ENCODE measurements at regions not wholly inside any gene's neighbourhood (a gene's known extent, or its start where the extent isn't known, plus 50 kb on each side); places are given as distances from the start of the nearest gene placed in this dataset.

DNA sequence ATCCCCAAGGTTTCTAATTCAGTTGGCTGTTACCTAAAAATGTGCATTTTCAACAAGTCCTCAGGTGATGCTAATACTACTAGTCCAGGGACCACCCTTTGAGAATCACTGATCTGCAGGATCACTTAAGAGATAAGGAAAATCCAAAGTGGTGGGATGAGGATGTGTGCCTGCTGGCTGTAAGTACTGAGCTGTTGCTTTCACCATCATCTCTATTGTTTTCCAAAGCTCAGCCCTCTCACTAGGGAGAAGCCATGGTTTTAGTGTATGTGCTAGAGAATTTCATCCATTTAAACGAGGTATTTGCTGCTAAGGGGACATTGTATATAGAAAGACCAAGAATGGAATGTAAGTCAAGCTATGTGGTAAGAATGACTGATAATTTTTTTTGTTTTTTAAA, 202.3 kb downstream of the KIF21A start:
- Histone ChIP-seq H3K79me2 (ENCODE audit: control insufficient read depth, insufficient read depth, low read length) (no peaks in the 10 kb centered on the region), H3K9me3 (ENCODE audit: control insufficient read depth, low read depth, low read length) (no peaks in the 10 kb centered on the region), H3K4me1 (ENCODE audit: control insufficient read depth, extremely low read depth, insufficient read depth, low read length) (no peaks in the 10 kb centered on the region), H3K36me3 (ENCODE audit: control insufficient read depth in 2 of 2, extremely low read depth in 1 of 2, insufficient read depth in 2 of 2, low read length in 2 of 2) (no peaks in the 10 kb centered on the region), H4K20me1 (ENCODE audit: control insufficient read depth, extremely low read depth, insufficient read depth, low read length) (no peaks in the 10 kb centered on the region), H3K4me3 (ENCODE audit: control insufficient read depth in 2 of 3, extremely low read depth in 1 of 3, insufficient read depth in 2 of 3, low read depth in 1 of 3, low read length in 3 of 3) (no peak overlapping the region), H3K9ac (ENCODE audit: control insufficient read depth, extremely low read depth, insufficient read depth, low read length) (no peak overlapping the region), H3K4me2 (ENCODE audit: control insufficient read depth, extremely low read depth, insufficient read depth, low read depth, low read length) (no peak overlapping the region), H3K27ac (ENCODE audit: control insufficient read depth, insufficient read depth, low read length) (no peak overlapping the region), H3K9me1 (ENCODE audit: control insufficient read depth, extremely low read depth, insufficient read depth, low read length) (no peaks in the 10 kb centered on the region), H2AFZ (ENCODE audit: control insufficient read depth, low read length) (no peak overlapping the region), H3K27me3 (ENCODE audit: control insufficient read depth, extremely low read depth, insufficient read depth, low read length) (no peaks in the 10 kb centered on the region)
- no peak for TF ChIP-seq CTCF (optimal IDR thresholded peaks at IDR 0.05 in 1 of 3, IDR thresholded peaks at IDR 0.05 in 1 of 3, conservative IDR thresholded peaks at IDR 0.05 in 1 of 3; ENCODE audit: extremely low read depth in 1 of 3, insufficient read depth in 2 of 3, low read length in 3 of 3)
- TF ChIP-seq EZH2 (IDR thresholded peaks at IDR 0.05; ENCODE audit: low read length): no peak
- DNase-seq (ENCODE audit: low read depth, low spot score): no peak
- dilution Hi-C loops (cut with MboI; ENCODE audit: extremely low pct_ligation_motif_present, low sequenced_read_pairs): no loop called here
- no peak for FAIRE-seq

- dilution Hi-C loops (cut with MboI; ENCODE audit: extremely low pct_ligation_motif_present, low sequenced_read_pairs): no loop called here
- Histone ChIP-seq H2AFZ (ENCODE audit: control insufficient read depth, low read length) (peak overlapping the region; percentile 45), H3K4me2 (ENCODE audit: control insufficient read depth, extremely low read depth, insufficient read depth, low read depth, low read length) (no peak overlapping the region), H4K20me1 (ENCODE audit: control insufficient read depth, extremely low read depth, insufficient read depth, low read length) (no peaks in the 10 kb centered on the region), H3K27me3 (ENCODE audit: control insufficient read depth, extremely low read depth, insufficient read depth, low read length) (no peaks in the 10 kb centered on the region), H3K9me1 (ENCODE audit: control insufficient read depth, extremely low read depth, insufficient read depth, low read length) (no peaks in the 10 kb centered on the region), H3K9me3 (ENCODE audit: control insufficient read depth, low read depth, low read length) (no peaks in the 10 kb centered on the region), H3K9ac (ENCODE audit: control insufficient read depth, extremely low read depth, insufficient read depth, low read length) (no peak overlapping the region), H3K79me2 (ENCODE audit: control insufficient read depth, insufficient read depth, low read length) (no peaks in the 10 kb centered on the region), H3K4me3 (ENCODE audit: control insufficient read depth in 2 of 3, extremely low read depth in 1 of 3, insufficient read depth in 2 of 3, low read depth in 1 of 3, low read length in 3 of 3) (no peak overlapping the region), H3K27ac (ENCODE audit: control insufficient read depth, insufficient read depth, low read length) (no peak overlapping the region), H3K36me3 (ENCODE audit: control insufficient read depth in 2 of 2, extremely low read depth in 1 of 2, insufficient read depth in 2 of 2, low read length in 2 of 2) (no peaks in the 10 kb centered on the region), H3K4me1 (ENCODE audit: control insufficient read depth, extremely low read depth, insufficient read depth, low read length) (no peaks in the 10 kb centered on the region)
- DNase-seq (ENCODE audit: low read depth, low spot score) (no peak), FAIRE-seq (peak; percentile 29)
- TF ChIP-seq EZH2 (IDR thresholded peaks at IDR 0.05; ENCODE audit: low read length) (no peak), CTCF (optimal IDR thresholded peaks at IDR 0.05 in 1 of 3, IDR thresholded peaks at IDR 0.05 in 1 of 3, conservative IDR thresholded peaks at IDR 0.05 in 1 of 3; ENCODE audit: extremely low read depth in 1 of 3, insufficient read depth in 2 of 3, low read length in 3 of 3) (no peak)
These were observed 203.1 kb downstream of the KIF21A start for GRCh38 chr12:39239490-39240486.

All from keratinocyte (primary cell).